LNCAP (cell line): ENCODE measurements at regions not wholly inside any gene's neighbourhood (a gene's known extent, or its start where the extent isn't known, plus 50 kb on each side); places are given as distances from the start of the nearest gene placed in this dataset.

Experiments
- CTCF ChIP-seq: fragments of 450-650 bp; IDR thresholded peaks from 2 replicates; pipeline ENCODE4 v1.5.1; 2017; ENCODE audit warnings: mild to moderate bottlenecking

DNA sequence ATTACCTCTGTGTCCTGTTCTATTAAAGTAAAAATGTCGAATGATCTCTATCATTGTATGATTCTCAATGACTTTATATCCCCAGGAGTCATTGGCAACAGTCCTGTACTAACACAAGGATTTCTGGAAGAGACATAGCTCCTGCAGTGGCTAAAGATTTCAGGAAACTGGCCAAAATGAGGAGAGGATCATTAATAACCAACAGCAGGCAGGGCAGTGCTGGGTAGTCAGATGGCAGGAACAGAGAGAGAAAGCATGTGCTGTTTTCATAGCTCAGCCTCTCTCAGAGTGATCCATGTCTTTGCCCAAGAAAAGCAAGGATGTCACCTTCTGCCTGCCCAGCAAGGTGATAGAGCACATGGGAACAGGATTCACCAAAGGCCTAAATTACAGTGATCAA lies 604.7 kb upstream of the PLXNA2 start:
- no peak for TF ChIP-seq CTCF

GRCh38 chr1:208850442-208850841 lies 606.3 kb upstream of the PLXNA2 start:
- TF ChIP-seq CTCF = no peak

DNA sequence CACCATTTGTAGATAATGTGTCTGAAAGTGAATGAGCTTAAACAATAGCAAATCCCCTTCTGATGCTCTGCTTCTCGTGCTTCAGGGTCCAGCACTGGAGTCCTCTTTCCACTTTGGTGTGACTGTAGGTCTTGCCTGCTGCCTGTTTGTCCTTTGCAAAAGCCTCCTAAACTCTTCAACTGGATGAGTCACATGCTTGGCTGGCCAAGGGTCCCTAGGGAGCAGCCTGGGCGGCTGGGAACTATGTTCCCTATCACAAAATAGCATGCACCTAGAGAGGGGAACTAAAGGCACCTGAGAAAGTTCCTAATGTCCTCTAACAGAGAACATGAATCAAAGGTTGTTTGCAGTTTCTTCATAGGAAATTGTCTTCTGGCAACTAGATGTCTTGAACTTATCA lies 607.2 kb upstream of the PLXNA2 start:
- no peak for TF ChIP-seq CTCF

DNA sequence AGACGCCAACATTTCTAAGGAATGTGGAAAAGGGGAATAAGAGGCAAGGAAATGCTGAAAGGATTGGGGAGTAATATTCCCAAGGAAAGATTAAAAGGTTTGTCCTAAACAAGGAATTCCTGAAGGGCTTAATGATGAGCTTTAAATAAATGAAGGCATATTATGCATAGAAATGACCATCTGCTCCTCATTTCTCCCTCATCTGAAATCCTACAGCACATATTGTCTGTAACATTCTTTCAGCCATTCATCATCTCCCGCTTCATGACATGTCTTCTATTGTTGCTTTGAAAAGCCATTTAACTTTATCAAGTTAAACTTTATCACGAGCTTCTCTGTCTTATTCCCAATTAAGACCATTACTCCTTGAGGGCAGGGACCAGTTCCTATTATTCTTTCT lies 608.7 kb upstream of the PLXNA2 start:
- no peak for TF ChIP-seq CTCF

DNA sequence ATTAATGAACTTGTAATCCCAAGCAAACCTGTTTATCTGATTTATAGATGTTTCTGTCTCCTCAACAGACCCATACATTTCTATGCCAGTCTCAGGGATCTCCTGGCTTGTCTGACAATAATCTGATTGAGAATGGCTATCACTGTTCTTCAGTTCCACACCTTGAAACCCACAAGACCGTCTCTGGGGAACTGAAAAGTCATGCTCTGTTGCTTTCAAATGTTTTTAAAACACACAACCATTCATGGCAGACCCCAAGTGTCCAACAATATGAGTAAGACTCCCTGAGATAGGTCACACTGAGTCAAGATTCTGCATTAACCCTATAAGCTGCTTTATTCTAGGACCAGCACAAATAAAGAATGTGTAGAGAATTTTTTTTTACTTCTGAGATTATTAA lies 611.2 kb upstream of the PLXNA2 start:
- TF ChIP-seq CTCF = no peak

DNA sequence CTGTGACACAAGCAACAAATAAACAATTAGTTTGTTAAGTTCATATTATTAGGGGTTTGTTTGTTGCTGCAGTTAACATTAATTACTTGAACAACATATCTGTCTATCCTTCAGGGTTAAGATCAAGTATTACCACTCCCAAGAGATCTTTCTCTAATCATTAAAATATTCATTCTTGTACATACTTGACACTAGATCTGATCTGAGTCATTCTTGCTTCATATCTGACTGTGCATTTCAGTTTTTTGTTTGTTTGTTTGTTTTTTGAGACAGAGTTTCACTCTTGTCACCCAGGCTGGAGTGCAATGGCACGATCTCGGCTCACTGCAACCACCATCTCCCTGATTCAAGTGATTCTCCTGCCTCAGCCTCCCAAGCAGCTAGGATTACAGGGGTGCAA lies 613.3 kb upstream of the PLXNA2 start:
- TF ChIP-seq CTCF = no peak

DNA sequence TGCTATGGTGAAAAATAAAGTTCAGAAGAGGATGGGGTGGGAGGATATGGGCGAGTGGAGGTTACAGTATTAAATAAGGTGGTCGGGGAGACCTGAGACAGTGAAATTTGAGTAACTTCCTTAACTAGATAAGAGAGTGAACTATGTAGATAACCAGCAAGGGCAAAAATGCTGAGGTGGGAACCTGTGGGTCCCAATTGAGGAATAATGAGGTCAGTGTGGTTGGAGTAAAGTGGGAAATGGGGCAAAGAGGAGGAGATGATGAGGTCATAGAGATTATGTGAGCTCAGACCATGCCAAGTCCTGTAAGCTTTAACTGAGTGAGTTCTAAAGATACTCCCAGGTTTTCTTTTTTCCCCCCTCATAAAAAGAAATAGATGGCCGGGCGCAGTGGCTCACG lies 614.6 kb upstream of the PLXNA2 start:
- TF ChIP-seq CTCF = no peak

GRCh38 chr1:208864366-208864965 lies 620.3 kb upstream of the PLXNA2 start:
- no peak for TF ChIP-seq CTCF
